HepG2 (cell line): ENCODE measurements at regions not wholly inside any gene's neighbourhood (a gene's known extent, or its start where the extent isn't known, plus 50 kb on each side); places are given as distances from the start of the nearest gene placed in this dataset.

Experiments used
- ATAC-seq: fragments of 200-7000 bp; cut with Tn5 transposase; 3 replicates; pipeline ENCODE4 v1.9.1; 2020; ENCODE audit warnings: mild to moderate bottlenecking, moderate library complexity
- BruUV-seq: library from RNA; stranded (reverse); fragments of 400-500 nt; replicated peaks from 2 replicates; lab custom pipeline; 2021; lab: Mats Ljungman, UMichigan
- CTCF ChIA-PET: fragments of 300-600 bp; formaldehyde crosslinking; extraction: SDS; loops from one replicate; lab custom pipeline; 2021; ENCODE audit warnings: low total read pairs, inconsistent platforms, low intra/inter-chr PET ratio; lab: Yijun Ruan, JAX
- POLR2A ChIA-PET: fragments of 350-600 bp; sonication (Branson Sonifier 250); formaldehyde crosslinking; loops from one replicate; lab custom pipeline; 2020; ENCODE audit warnings: antibody characterized with exemption, inconsistent platforms; lab: Yijun Ruan, JAX
- DNase-seq: peaks from one replicate; pipeline ENCODE4 v3.0.0-alpha.2; 2015; ENCODE audit warnings: low spot score
- FAIRE-seq: peaks from 3 replicates; lab custom pipeline; 2011; peaks lifted over from hg19 to GRCh38; lab: Jason Lieb, UNC
- H2AFZ ChIP-seq: one replicate; pipeline ENCODE4 v1.6.1; 2011; ENCODE audit warnings: low read length, inconsistent platforms
- H3K27ac ChIP-seq: fragments of 300-600 bp; 3 replicates; pipeline ENCODE4 v1.8.0; 2011; ENCODE audit warnings: mixed run types, mild to moderate bottlenecking, mixed read lengths, low read length, inconsistent platforms; ENCODE audit not compliant: insufficient read depth; ENCODE audit errors: extremely low read length
- H3K27me3 ChIP-seq, 2 experiments: fragments of 200-600 bp in 1 of 2; 2 replicates in 1 of 2; 3 replicates in 1 of 2; pipeline versions ENCODE4 v1.6.0 to v1.8.0; 2011; ENCODE audit warnings: low read length in 2 of 2, mild to moderate bottlenecking in 2 of 2, moderate library complexity in 2 of 2, inconsistent platforms in 1 of 2; ENCODE audit not compliant: insufficient read depth in 2 of 2, control insufficient read depth in 1 of 2
- H3K36me3 ChIP-seq, 2 experiments: fragments of 200-600 bp in 1 of 2; replicated peaks in 1 of 2; 2 replicates in 1 of 2; 3 replicates in 1 of 2; pipeline versions ENCODE4 v1.5.1 to v1.8.0; 2011; ENCODE audit warnings: low read length in 2 of 2, inconsistent platforms in 1 of 2; ENCODE audit not compliant: insufficient read depth in 2 of 2, control insufficient read depth in 1 of 2
- H3K4me1 ChIP-seq: 2 replicates; pipeline ENCODE4 v1.5.1; 2012; ENCODE audit warnings: low read length, inconsistent platforms; ENCODE audit not compliant: insufficient read depth
- H3K4me2 ChIP-seq: 2 replicates; pipeline ENCODE4 v1.6.0; 2011; ENCODE audit warnings: low read depth, low read length, inconsistent platforms
- H3K4me3 ChIP-seq, 3 experiments: fragments of 200-600 bp in 1 of 3; sonication (generic), shearing (Covaris generic) in 1 of 3; replicated peaks in 1 of 3; 2 replicates each; pipeline ENCODE4 v1.5.1; 2011 to 2016; ENCODE audit warnings: low read length in 3 of 3, inconsistent platforms in 2 of 3, low read depth in 2 of 3, mild to moderate bottlenecking in 2 of 3, control low read depth in 1 of 3, mixed read lengths in 1 of 3; ENCODE audit not compliant: insufficient read depth in 1 of 3
- H3K79me2 ChIP-seq: one replicate; pipeline ENCODE4 v1.6.1; 2011; ENCODE audit warnings: low read length, inconsistent platforms; ENCODE audit not compliant: insufficient read depth
- H3K9ac ChIP-seq: 2 replicates; pipeline ENCODE4 v1.6.0; 2011; ENCODE audit warnings: mild to moderate bottlenecking, low read depth, low read length, inconsistent platforms; ENCODE audit not compliant: insufficient read depth
- H3K9me3 ChIP-seq: 2 replicates; pipeline ENCODE4 v1.5.1; 2012; ENCODE audit warnings: mild to moderate bottlenecking, low read length
- H4K20me1 ChIP-seq: 2 replicates; pipeline ENCODE4 v1.6.0; 2011; ENCODE audit warnings: inconsistent platforms, mild to moderate bottlenecking, low read length, moderate library complexity; ENCODE audit not compliant: insufficient read depth
- CREBL2 ChIP-seq: sonication (generic); formaldehyde crosslinking; IDR thresholded peaks from 2 replicates; pipeline ENCODE4 v1.8.1; 2023; ENCODE audit warnings: missing genetic modification reagents, mild to moderate bottlenecking, borderline replicate concordance
- HOXD1 ChIP-seq: sonication (generic); formaldehyde crosslinking; IDR thresholded peaks from 2 replicates; pipeline ENCODE4 v1.5.0; 2020; ENCODE audit warnings: missing genetic modification reagents
- MED1 ChIP-seq: sonication (generic); formaldehyde crosslinking; IDR thresholded peaks from 2 replicates; pipeline ENCODE4 v1.4.0; 2020; ENCODE audit warnings: missing genetic modification reagents
- RXRB ChIP-seq: IDR thresholded peaks from 2 replicates; pipeline ENCODE4 v1.6.1; 2016; ENCODE audit warnings: borderline replicate concordance, missing genetic modification reagents, missing compliant biosample characterization
- SMC3 ChIP-seq: IDR thresholded peaks from 2 replicates; pipeline ENCODE4 v1.6.1; 2011; ENCODE audit warnings: low read length, improper control_type of control experiment
- SP5 ChIP-seq: IDR thresholded peaks from 2 replicates; pipeline ENCODE4 v1.6.1; 2016; ENCODE audit warnings: low read depth, borderline replicate concordance
- WGBS: methylation state at CpG from one replicate; pipeline ENCODE4 v1.1.6; 2017; ENCODE audit warnings: low lambda C conversion rate; 5-methylcytosine and 5-hydroxymethylcytosine counted together
- in situ Hi-C: cut with HindIII; loops from 2 replicates; pipeline ENCODE4 v1.10.0; 2017; ENCODE audit warnings: low pct_unique_long_range_greater_than_20kb; ENCODE audit not compliant: extremely low pct_ligation_motif_present
- intact Hi-C: fragments of 100-400 bp; cut with micrococcal nuclease; formaldehyde crosslinking; loops from one replicate; pipeline ENCODE4 v1.10.0; 2022; ENCODE audit not compliant: unreplicated experiment

GRCh38 chr5:53827211-53827651, 266.8 kb downstream of the NDUFS4 start:
- Histone ChIP-seq H3K4me1 (no peaks in the 10 kb centered on the region), H3K27me3 (no peaks in the 10 kb centered on the region; a peak in 2 of 5 replicates), H3K4me2 (no peak overlapping the region), H3K79me2 (no peaks in the 10 kb centered on the region), H3K4me3 (no peak overlapping the region), H2AFZ (no peak overlapping the region), H4K20me1 (no peaks in the 10 kb centered on the region), H3K27ac (no peak overlapping the region), H3K36me3 (no peaks in the 10 kb centered on the region), H3K9me3 (no peaks in the 10 kb centered on the region), H3K9ac (no peak overlapping the region)
- POLR2A ChIA-PET = no interaction called here
- FAIRE-seq (no peak), ATAC-seq (no peak), DNase-seq (no peak)
- in situ Hi-C loops = no loop called here
- intact Hi-C loops = no loop called here
- no TSS peak for BruUV-seq
- CTCF ChIA-PET = no interaction called here
- no peak for TF ChIP-seq MED1 (CRISPR knock-in tag)
- no peak for TF ChIP-seq SMC3
- WGBS = 19% methylated on average over 4 of the region's 4 CpGs

GRCh38 chr5:53831496-53831895, 271.1 kb downstream of the NDUFS4 start:
- in situ Hi-C loops = no loop called here
- Histone ChIP-seq H3K4me3 (no peak overlapping the region), H3K27ac (no peak overlapping the region), H3K27me3 (no peaks in the 10 kb centered on the region; a peak in 1 of 5 replicates), H3K4me1 (no peaks in the 10 kb centered on the region), H3K9ac (no peak overlapping the region), H3K9me3 (no peaks in the 10 kb centered on the region), H3K79me2 (no peaks in the 10 kb centered on the region), H3K36me3 (no peaks in the 10 kb centered on the region), H3K4me2 (no peak overlapping the region), H4K20me1 (no peaks in the 10 kb centered on the region), H2AFZ (no peak overlapping the region)
- 50% methylated on average over 2 of the region's 2 CpGs for WGBS
- CTCF ChIA-PET = no interaction called here
- intact Hi-C loops = no loop called here
- DNase-seq (no peak), ATAC-seq (no peak), FAIRE-seq (no peak)
- no TSS peak for BruUV-seq
- POLR2A ChIA-PET = no interaction called here
- TF ChIP-seq HOXD1 (CRISPR knock-in tag) (no peak), CREBL2 (CRISPR knock-in tag) (no peak), SP5 (CRISPR knock-in tag) (no peak), RXRB (CRISPR knock-in tag) (no peak)
